Liver (tissue), 8 donors: ENCODE measurements at regions not wholly inside any gene's neighbourhood (a gene's known extent, or its start where the extent isn't known, plus 50 kb on each side); places are given as distances from the start of the nearest gene placed in this dataset.

Experiments
- DNase-seq: peaks from one replicate; pipeline ENCODE4 v3.0.0-alpha.2; 2017; ENCODE audit warnings: low spot score
- H3K27ac ChIP-seq, 2 donors: one replicate each; pipeline ENCODE4 v1.7.0; 2013; ENCODE audit warnings: inconsistent platforms in 2 of 2, low read length in 2 of 2, control low read depth in 1 of 2, low read depth in 1 of 2, mild to moderate bottlenecking in 1 of 2
- H3K27me3 ChIP-seq, 4 donors: one replicate each; pipeline versions ENCODE4 v1.6.1 to v1.7.0; 2013; ENCODE audit warnings: low read length in 3 of 4, inconsistent platforms in 1 of 4, mild to moderate bottlenecking in 1 of 4, moderate library complexity in 1 of 4; ENCODE audit not compliant: control insufficient read depth in 4 of 4, insufficient read depth in 4 of 4
- H3K36me3 ChIP-seq, 4 donors: one replicate each; pipeline versions ENCODE4 v1.6.1 to v1.7.0; 2013; ENCODE audit warnings: low read length in 3 of 4, mild to moderate bottlenecking in 3 of 4, low read depth in 1 of 4, moderate library complexity in 1 of 4; ENCODE audit not compliant: control insufficient read depth in 4 of 4, insufficient read depth in 3 of 4
- H3K4me1 ChIP-seq, 4 donors: one replicate each; pipeline versions ENCODE4 v1.6.1 to v1.7.0; 2013; ENCODE audit warnings: low read length in 3 of 4, mild to moderate bottlenecking in 3 of 4, moderate library complexity in 1 of 4; ENCODE audit not compliant: control insufficient read depth in 4 of 4, insufficient read depth in 4 of 4
- H3K4me3 ChIP-seq, 3 donors: one replicate each; pipeline versions ENCODE4 v1.6.1 to v1.7.0; 2013; ENCODE audit warnings: low read length in 3 of 3, control low read depth in 1 of 3, low read depth in 1 of 3, mild to moderate bottlenecking in 1 of 3
- H3K9ac ChIP-seq, 2 donors: one replicate each; pipeline ENCODE4 v1.7.0; 2013; ENCODE audit warnings: low read length in 2 of 2, mild to moderate bottlenecking in 2 of 2, moderate library complexity in 2 of 2, control low read depth in 1 of 2, low read depth in 1 of 2
- H3K9me3 ChIP-seq, 4 donors: one replicate each; pipeline versions ENCODE4 v1.6.1 to v1.7.0; 2013; ENCODE audit warnings: low read length in 3 of 4; ENCODE audit not compliant: control insufficient read depth in 4 of 4
- ATF3 ChIP-seq: IDR thresholded peaks from 2 replicates; pipeline ENCODE4 v1.6.1; 2016; ENCODE audit warnings: antibody characterized with exemption
- CTCF ChIP-seq: fragments of 150-350 bp; IDR thresholded peaks from 2 replicates; pipeline ENCODE4 v1.5.1; 2017; ENCODE audit warnings: improper control_type of control experiment, low read depth, low read length; ENCODE audit not compliant: missing input control
- EGR1 ChIP-seq, 2 donors: IDR thresholded peaks; 2 replicates each; pipeline ENCODE4 v1.6.1; 2016 to 2018; ENCODE audit warnings: antibody characterized with exemption in 2 of 2, low read depth in 2 of 2
- FOXA1 ChIP-seq: IDR thresholded peaks from 2 replicates; pipeline ENCODE4 v1.6.1; 2016; ENCODE audit warnings: antibody characterized with exemption
- FOXA2 ChIP-seq: IDR thresholded peaks from 2 replicates; pipeline ENCODE4 v1.6.1; 2016; ENCODE audit warnings: antibody characterized with exemption
- GABPA ChIP-seq, 2 donors: IDR thresholded peaks in 1 of 2; conservative IDR thresholded peaks in 1 of 2; 2 replicates each; pipeline ENCODE4 v1.6.1; 2016; ENCODE audit warnings: antibody characterized with exemption in 2 of 2, mild to moderate bottlenecking in 1 of 2, moderate library complexity in 1 of 2
- HNF4A ChIP-seq, 2 donors: conservative IDR thresholded peaks; 2 replicates each; pipeline ENCODE4 v1.6.1; 2016; ENCODE audit warnings: antibody characterized with exemption in 2 of 2, mild to moderate bottlenecking in 2 of 2
- HNF4G ChIP-seq: IDR thresholded peaks from 2 replicates; pipeline ENCODE4 v1.6.1; 2016; ENCODE audit warnings: antibody characterized with exemption
- JUND ChIP-seq, 2 donors: IDR thresholded peaks; 2 replicates each; pipeline ENCODE4 v1.6.1; 2016; ENCODE audit warnings: antibody characterized with exemption in 2 of 2
- MAX ChIP-seq: IDR thresholded peaks from 2 replicates; pipeline ENCODE4 v1.6.1; 2016; ENCODE audit warnings: antibody characterized with exemption
- NR2F2 ChIP-seq: IDR thresholded peaks from 2 replicates; pipeline ENCODE4 v1.6.1; 2016; ENCODE audit warnings: antibody characterized with exemption
- RAD21 ChIP-seq, 2 donors: IDR thresholded peaks; 2 replicates each; pipeline ENCODE4 v1.6.1; 2016; ENCODE audit warnings: antibody characterized with exemption in 2 of 2, mild to moderate bottlenecking in 2 of 2
- REST ChIP-seq: IDR thresholded peaks from 2 replicates; pipeline ENCODE4 v1.6.1; 2016; ENCODE audit warnings: antibody characterized with exemption, mild to moderate bottlenecking
- RXRA ChIP-seq, 2 donors: IDR thresholded peaks; 2 replicates each; pipeline ENCODE4 v1.6.1; 2017 to 2018; ENCODE audit warnings: antibody characterized with exemption in 2 of 2, mild to moderate bottlenecking in 1 of 2
- SP1 ChIP-seq: IDR thresholded peaks from 2 replicates; pipeline ENCODE4 v1.6.1; 2018; ENCODE audit warnings: antibody characterized with exemption, mild to moderate bottlenecking
- TAF1 ChIP-seq: conservative IDR thresholded peaks from 2 replicates; pipeline ENCODE4 v1.6.1; 2016; ENCODE audit warnings: antibody characterized with exemption, mild to moderate bottlenecking
- YY1 ChIP-seq: IDR thresholded peaks from 2 replicates; pipeline ENCODE4 v1.6.1; 2016; ENCODE audit warnings: antibody characterized with exemption, mild to moderate bottlenecking
- ZBTB33 ChIP-seq: IDR thresholded peaks from 2 replicates; pipeline ENCODE4 v1.6.1; 2016; ENCODE audit warnings: antibody characterized with exemption
- WGBS: extraction: QIAGEN DNeasy Blood & Tissue Kit; methylation state at CpG from one replicate; pipeline ENCODE4 v1.1.7; 2013; 5-methylcytosine and 5-hydroxymethylcytosine counted together
- donor health status: healthy.
- donor health status: healthy.
- donor health status: healthy.
- donor health status: healthy.
- donor health status: healthy.

- Histone ChIP-seq H3K27me3 (no peaks in the 10 kb centered on the region), H3K9ac (no peak overlapping the region), H3K27ac (no peak overlapping the region), H3K4me3 (no peak overlapping the region), H3K36me3 (no peaks in the 10 kb centered on the region), H3K4me1 (no peaks in the 10 kb centered on the region), H3K9me3 (peaks cover 0 to 4% (median 1%) of the 10 kb centered on the region in 4 donors)
- TF ChIP-seq TAF1, result no peak
- no peak for TF ChIP-seq HNF4G
- TF ChIP-seq ATF3, result no peak
- no peak for TF ChIP-seq MAX
- TF ChIP-seq RXRA (IDR thresholded peaks at IDR 0.05), result no peak
- TF ChIP-seq EGR1 (IDR thresholded peaks at IDR 0.05; ENCODE audit: low read depth in 2 of 2), result no peak
- no peak for TF ChIP-seq YY1
- no peak for TF ChIP-seq CTCF
- TF ChIP-seq REST, result no peak
- no peak for TF ChIP-seq FOXA1
- TF ChIP-seq FOXA2, result no peak
- no peak for TF ChIP-seq JUND (IDR thresholded peaks at IDR 0.05)
- no peak for TF ChIP-seq HNF4A (conservative IDR thresholded peaks at IDR 0.05)
- TF ChIP-seq ZBTB33, result no peak
- TF ChIP-seq NR2F2, result no peak
- no peak for TF ChIP-seq SP1
- TF ChIP-seq GABPA (IDR thresholded peaks at IDR 0.05 in 1 of 2, conservative IDR thresholded peaks at IDR 0.05 in 1 of 2), result no peak
- TF ChIP-seq RAD21 (IDR thresholded peaks at IDR 0.05), result no peak
- WGBS, result 67% methylated on average over 4 of the region's 4 CpGs
- DNase-seq, result no peak
Observed at GRCh38 chr3:6416049-6416661, 444.8 kb upstream of the GRM7 start.
